K562 (cell line): ENCODE measurements at regions not wholly inside any gene's neighbourhood (a gene's known extent, or its start where the extent isn't known, plus 50 kb on each side); places are given as distances from the start of the nearest gene placed in this dataset.

ENCODE experiments used
- ATAC-seq: fragments of 200-7000 bp; cut with Tn5 transposase; 3 replicates; pipeline ENCODE4 v1.9.1; 2020; ENCODE audit warnings: moderate library complexity
- BruUV-seq: library from RNA; stranded (reverse); fragments of 400-500 nt; replicated peaks from 2 replicates; lab custom pipeline; 2021; lab: Mats Ljungman, UMichigan
- CTCF ChIA-PET: fragments of 300-600 bp; formaldehyde crosslinking; extraction: SDS; loops from one replicate; lab custom pipeline; 2021; ENCODE audit warnings: low intra/inter-chr PET ratio; lab: Yijun Ruan, JAX
- POLR2A ChIA-PET: fragments of 300-600, 350-650 bp; sonication (Branson Sonifier 250); formaldehyde crosslinking; extraction: SDS; loops from one replicate; lab custom pipeline; 2021; ENCODE audit warnings: antibody characterized with exemption, inconsistent platforms; lab: Yijun Ruan, JAX
- DNase-seq, 4 experiments: peaks; one replicate each; pipeline versions ENCODE4 v3.0.0 to v3.0.0-alpha.2; 2011 to 2018; ENCODE audit warnings: low spot score in 3 of 4, mixed read lengths in 3 of 4; ENCODE audit errors: extremely low read depth in 1 of 4
- FAIRE-seq: peaks from 2 replicates; lab custom pipeline; 2011; peaks lifted over from hg19 to GRCh38; lab: Jason Lieb, UNC
- H2AFZ ChIP-seq: 2 replicates; pipeline ENCODE4 v1.6.0; 2011; ENCODE audit warnings: low read depth, low read length, control low read depth, inconsistent platforms
- H3K27ac ChIP-seq: fragments of 200-600 bp; 3 replicates; pipeline ENCODE4 v1.8.0; 2011; ENCODE audit warnings: low read depth, mild to moderate bottlenecking, control low read depth, inconsistent platforms, low read length, moderate library complexity, mixed read lengths; ENCODE audit errors: extremely low read depth
- H3K27me3 ChIP-seq, 2 experiments: fragments of 300-600 bp in 1 of 2; 2 replicates in 1 of 2; 3 replicates in 1 of 2; pipeline versions ENCODE4 v1.6.0 to v1.8.0; 2011; ENCODE audit warnings: inconsistent platforms in 2 of 2, low read length in 2 of 2, mild to moderate bottlenecking in 1 of 2, mixed read lengths in 1 of 2, moderate library complexity in 1 of 2; ENCODE audit not compliant: control insufficient read depth in 2 of 2, insufficient read depth in 2 of 2
- H3K36me3 ChIP-seq: fragments of 300-600 bp; 3 replicates; pipeline ENCODE4 v1.8.0; 2011; ENCODE audit warnings: mild to moderate bottlenecking, low read length, inconsistent platforms; ENCODE audit not compliant: control insufficient read depth, insufficient read depth
- H3K4me1 ChIP-seq, 2 experiments: fragments of 200-600 bp in 1 of 2; replicated peaks in 1 of 2; 2 replicates in 1 of 2; 3 replicates in 1 of 2; pipeline versions ENCODE4 v1.5.1 to v1.8.0; 2011; ENCODE audit warnings: inconsistent platforms in 2 of 2, low read length in 2 of 2, mild to moderate bottlenecking in 1 of 2, mixed read lengths in 1 of 2, moderate library complexity in 1 of 2; ENCODE audit not compliant: control insufficient read depth in 2 of 2, insufficient read depth in 2 of 2
- H3K4me2 ChIP-seq: 2 replicates; pipeline ENCODE4 v1.6.1; 2011; ENCODE audit warnings: low read length, control low read depth, inconsistent platforms, mixed read lengths; ENCODE audit not compliant: insufficient read depth
- H3K4me3 ChIP-seq: fragments of 200-600 bp; sonication (generic), shearing (Covaris generic); 2 replicates; pipeline ENCODE4 v1.5.1; 2016; ENCODE audit warnings: control low read depth, inconsistent platforms
- H3K79me2 ChIP-seq: fragments of 200-600 bp; 3 replicates; pipeline ENCODE4 v1.8.0; 2011; ENCODE audit warnings: low read length, inconsistent platforms; ENCODE audit not compliant: control insufficient read depth, insufficient read depth
- H3K9ac ChIP-seq, 2 experiments: 2 replicates each; pipeline versions ENCODE4 v1.6.0 to v1.6.1; 2011; ENCODE audit warnings: low read depth in 2 of 2, low read length in 2 of 2, control low read depth in 1 of 2, inconsistent platforms in 1 of 2, mild to moderate bottlenecking in 1 of 2, mixed read lengths in 1 of 2; ENCODE audit not compliant: insufficient read depth in 1 of 2
- H3K9me1 ChIP-seq: one replicate; pipeline ENCODE4 v1.6.0; 2011; ENCODE audit warnings: inconsistent platforms, mild to moderate bottlenecking, low read length, moderate library complexity; ENCODE audit not compliant: control insufficient read depth, insufficient read depth
- H3K9me3 ChIP-seq: replicated peaks from 2 replicates; pipeline ENCODE4 v1.5.1; 2011; ENCODE audit warnings: low read depth, low read length, inconsistent platforms; ENCODE audit not compliant: control insufficient read depth, insufficient read depth
- H4K20me1 ChIP-seq: replicated peaks from 2 replicates; pipeline ENCODE4 v1.6.1; 2011; ENCODE audit warnings: low read length, inconsistent platforms, mixed read lengths; ENCODE audit not compliant: control insufficient read depth, insufficient read depth
- CCNT2 ChIP-seq: IDR thresholded peaks from 2 replicates; pipeline ENCODE4 v1.6.1; 2011; ENCODE audit warnings: borderline replicate concordance, low read depth, mild to moderate bottlenecking, moderate library complexity, mixed read lengths, low read length; ENCODE audit not compliant: insufficient read length; ENCODE audit errors: extremely low read depth
- DACH1 ChIP-seq: fragments of 450-650 bp; IDR thresholded peaks from 2 replicates; pipeline ENCODE4 v1.6.1; 2018; ENCODE audit not compliant: partially characterized antibody
- NCOA4 ChIP-seq: fragments of 450-650 bp; IDR thresholded peaks from 2 replicates; pipeline ENCODE4 v1.6.1; 2018; ENCODE audit warnings: mild to moderate bottlenecking; ENCODE audit not compliant: partially characterized antibody
- RBM14 ChIP-seq: fragments of 200-400 bp; formaldehyde crosslinking; IDR thresholded peaks from 2 replicates; pipeline ENCODE4 v1.6.1; 2018; ENCODE audit warnings: low read depth, mild to moderate bottlenecking, low read length, moderate library complexity, borderline replicate concordance; ENCODE audit not compliant: insufficient read depth
- STAG1 ChIP-seq: sonication (generic); formaldehyde crosslinking; IDR thresholded peaks from 2 replicates; pipeline ENCODE4 v1.5.0; 2020; ENCODE audit warnings: missing genetic modification reagents, borderline replicate concordance
- ZNF217 ChIP-seq: sonication (generic); formaldehyde crosslinking; IDR thresholded peaks from 2 replicates; pipeline ENCODE4 v1.8.0; 2022; ENCODE audit warnings: mild to moderate bottlenecking, missing genetic modification reagents
- WGBS: fragments of 100-300 bp; shearing (Covaris generic); methylation state at CpG from one replicate; pipeline ENCODE4 v1.1.6; 2016; ENCODE audit warnings: low coverage, mixed read lengths; ENCODE audit not compliant: insufficient coverage; ENCODE audit errors: missing lambda C conversion rate; 5-methylcytosine and 5-hydroxymethylcytosine counted together
- in situ Hi-C: fragments of 300-500 bp; cut with MboI; formaldehyde crosslinking; loops from 4 replicates; pipeline ENCODE4 v1.15.0; 2018; ENCODE audit warnings: inconsistent platforms, mixed read lengths
- intact Hi-C: fragments of 100-400 bp; cut with micrococcal nuclease; formaldehyde crosslinking; loops from 2 replicates; pipeline ENCODE4 v1.14.2; 2022
- TF ChIP-seq, protein P1 (sequence below), 2 experiments: IDR thresholded peaks; 2 replicates each; pipeline ENCODE4 v1.6.1; 2012; ENCODE audit warnings: improper control_type of control experiment in 2 of 2, low read depth in 2 of 2, low read length in 2 of 2, borderline replicate concordance in 1 of 2
- TF ChIP-seq, protein P2 (sequence below): fragments of 450-650 bp; IDR thresholded peaks from 2 replicates; pipeline ENCODE4 v1.6.1; 2016; ENCODE audit warnings: mild to moderate bottlenecking, moderate library complexity
- TF ChIP-seq, protein P3 (sequence below): sonication (generic); formaldehyde crosslinking; IDR thresholded peaks from 2 replicates; pipeline ENCODE4 v1.9.0; 2022; ENCODE audit warnings: mild to moderate bottlenecking, missing genetic modification reagents

DNA sequence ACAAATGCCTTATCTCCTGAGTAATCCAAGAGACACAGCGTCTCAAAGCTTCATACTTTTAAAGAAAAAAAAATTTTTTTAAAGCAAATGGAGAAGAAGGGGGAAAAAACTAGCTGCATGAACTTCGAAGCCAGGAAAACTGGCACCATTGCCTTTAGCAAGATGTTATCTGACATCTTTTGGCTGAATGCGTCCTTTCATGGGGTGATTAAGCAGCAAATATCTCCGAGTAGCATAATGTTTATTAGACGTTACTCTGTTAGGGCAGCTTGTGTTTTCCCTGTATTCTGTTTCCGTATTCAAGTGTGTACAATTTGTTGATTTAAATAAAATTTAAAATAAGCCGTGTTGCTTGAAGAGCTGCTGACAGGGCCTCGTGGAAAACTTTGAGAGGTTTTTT is 76.5 kb upstream of the TSHZ2 start:
- Histone ChIP-seq H3K4me2 (no peak overlapping the region), H3K27ac (no peak overlapping the region), H3K36me3 (no peaks in the 10 kb centered on the region), H3K4me1 (no peaks in the 10 kb centered on the region), H3K79me2 (no peaks in the 10 kb centered on the region), H3K9ac (no peak overlapping the region), H3K4me3 (no peak overlapping the region), H3K9me3 (no peaks in the 10 kb centered on the region), H2AFZ (no peak overlapping the region), H3K9me1 (no peaks in the 10 kb centered on the region), H3K27me3 (no peaks in the 10 kb centered on the region), H4K20me1 (no peaks in the 10 kb centered on the region)
- ATAC-seq (no peak), DNase-seq (no peak), FAIRE-seq (no peak)
- BruUV-seq, result no TSS peak
- ChIA-PET CTCF (no interaction called here), POLR2A (no interaction called here)
- intact Hi-C loops (no loop called here), in situ Hi-C loops (no loop called here)
- WGBS, result under 1% methylated on average over 8 of the region's 8 CpGs
- no peak for TF ChIP-seq RBM14
- TF ChIP-seq, protein P1, sequence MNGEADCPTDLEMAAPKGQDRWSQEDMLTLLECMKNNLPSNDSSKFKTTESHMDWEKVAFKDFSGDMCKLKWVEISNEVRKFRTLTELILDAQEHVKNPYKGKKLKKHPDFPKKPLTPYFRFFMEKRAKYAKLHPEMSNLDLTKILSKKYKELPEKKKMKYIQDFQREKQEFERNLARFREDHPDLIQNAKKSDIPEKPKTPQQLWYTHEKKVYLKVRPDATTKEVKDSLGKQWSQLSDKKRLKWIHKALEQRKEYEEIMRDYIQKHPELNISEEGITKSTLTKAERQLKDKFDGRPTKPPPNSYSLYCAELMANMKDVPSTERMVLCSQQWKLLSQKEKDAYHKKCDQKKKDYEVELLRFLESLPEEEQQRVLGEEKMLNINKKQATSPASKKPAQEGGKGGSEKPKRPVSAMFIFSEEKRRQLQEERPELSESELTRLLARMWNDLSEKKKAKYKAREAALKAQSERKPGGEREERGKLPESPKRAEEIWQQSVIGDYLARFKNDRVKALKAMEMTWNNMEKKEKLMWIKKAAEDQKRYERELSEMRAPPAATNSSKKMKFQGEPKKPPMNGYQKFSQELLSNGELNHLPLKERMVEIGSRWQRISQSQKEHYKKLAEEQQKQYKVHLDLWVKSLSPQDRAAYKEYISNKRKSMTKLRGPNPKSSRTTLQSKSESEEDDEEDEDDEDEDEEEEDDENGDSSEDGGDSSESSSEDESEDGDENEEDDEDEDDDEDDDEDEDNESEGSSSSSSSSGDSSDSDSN (IDR thresholded peaks at IDR 0.05; ENCODE audit: borderline replicate concordance in 1 of 2, low read depth in 2 of 2, low read length in 2 of 2), result no peak
- no peak for TF ChIP-seq STAG1
- no peak for TF ChIP-seq CCNT2
- TF ChIP-seq NCOA4, result no peak
- no peak for TF ChIP-seq ZNF217 (CRISPR knock-in tag)
- TF ChIP-seq, protein P2, sequence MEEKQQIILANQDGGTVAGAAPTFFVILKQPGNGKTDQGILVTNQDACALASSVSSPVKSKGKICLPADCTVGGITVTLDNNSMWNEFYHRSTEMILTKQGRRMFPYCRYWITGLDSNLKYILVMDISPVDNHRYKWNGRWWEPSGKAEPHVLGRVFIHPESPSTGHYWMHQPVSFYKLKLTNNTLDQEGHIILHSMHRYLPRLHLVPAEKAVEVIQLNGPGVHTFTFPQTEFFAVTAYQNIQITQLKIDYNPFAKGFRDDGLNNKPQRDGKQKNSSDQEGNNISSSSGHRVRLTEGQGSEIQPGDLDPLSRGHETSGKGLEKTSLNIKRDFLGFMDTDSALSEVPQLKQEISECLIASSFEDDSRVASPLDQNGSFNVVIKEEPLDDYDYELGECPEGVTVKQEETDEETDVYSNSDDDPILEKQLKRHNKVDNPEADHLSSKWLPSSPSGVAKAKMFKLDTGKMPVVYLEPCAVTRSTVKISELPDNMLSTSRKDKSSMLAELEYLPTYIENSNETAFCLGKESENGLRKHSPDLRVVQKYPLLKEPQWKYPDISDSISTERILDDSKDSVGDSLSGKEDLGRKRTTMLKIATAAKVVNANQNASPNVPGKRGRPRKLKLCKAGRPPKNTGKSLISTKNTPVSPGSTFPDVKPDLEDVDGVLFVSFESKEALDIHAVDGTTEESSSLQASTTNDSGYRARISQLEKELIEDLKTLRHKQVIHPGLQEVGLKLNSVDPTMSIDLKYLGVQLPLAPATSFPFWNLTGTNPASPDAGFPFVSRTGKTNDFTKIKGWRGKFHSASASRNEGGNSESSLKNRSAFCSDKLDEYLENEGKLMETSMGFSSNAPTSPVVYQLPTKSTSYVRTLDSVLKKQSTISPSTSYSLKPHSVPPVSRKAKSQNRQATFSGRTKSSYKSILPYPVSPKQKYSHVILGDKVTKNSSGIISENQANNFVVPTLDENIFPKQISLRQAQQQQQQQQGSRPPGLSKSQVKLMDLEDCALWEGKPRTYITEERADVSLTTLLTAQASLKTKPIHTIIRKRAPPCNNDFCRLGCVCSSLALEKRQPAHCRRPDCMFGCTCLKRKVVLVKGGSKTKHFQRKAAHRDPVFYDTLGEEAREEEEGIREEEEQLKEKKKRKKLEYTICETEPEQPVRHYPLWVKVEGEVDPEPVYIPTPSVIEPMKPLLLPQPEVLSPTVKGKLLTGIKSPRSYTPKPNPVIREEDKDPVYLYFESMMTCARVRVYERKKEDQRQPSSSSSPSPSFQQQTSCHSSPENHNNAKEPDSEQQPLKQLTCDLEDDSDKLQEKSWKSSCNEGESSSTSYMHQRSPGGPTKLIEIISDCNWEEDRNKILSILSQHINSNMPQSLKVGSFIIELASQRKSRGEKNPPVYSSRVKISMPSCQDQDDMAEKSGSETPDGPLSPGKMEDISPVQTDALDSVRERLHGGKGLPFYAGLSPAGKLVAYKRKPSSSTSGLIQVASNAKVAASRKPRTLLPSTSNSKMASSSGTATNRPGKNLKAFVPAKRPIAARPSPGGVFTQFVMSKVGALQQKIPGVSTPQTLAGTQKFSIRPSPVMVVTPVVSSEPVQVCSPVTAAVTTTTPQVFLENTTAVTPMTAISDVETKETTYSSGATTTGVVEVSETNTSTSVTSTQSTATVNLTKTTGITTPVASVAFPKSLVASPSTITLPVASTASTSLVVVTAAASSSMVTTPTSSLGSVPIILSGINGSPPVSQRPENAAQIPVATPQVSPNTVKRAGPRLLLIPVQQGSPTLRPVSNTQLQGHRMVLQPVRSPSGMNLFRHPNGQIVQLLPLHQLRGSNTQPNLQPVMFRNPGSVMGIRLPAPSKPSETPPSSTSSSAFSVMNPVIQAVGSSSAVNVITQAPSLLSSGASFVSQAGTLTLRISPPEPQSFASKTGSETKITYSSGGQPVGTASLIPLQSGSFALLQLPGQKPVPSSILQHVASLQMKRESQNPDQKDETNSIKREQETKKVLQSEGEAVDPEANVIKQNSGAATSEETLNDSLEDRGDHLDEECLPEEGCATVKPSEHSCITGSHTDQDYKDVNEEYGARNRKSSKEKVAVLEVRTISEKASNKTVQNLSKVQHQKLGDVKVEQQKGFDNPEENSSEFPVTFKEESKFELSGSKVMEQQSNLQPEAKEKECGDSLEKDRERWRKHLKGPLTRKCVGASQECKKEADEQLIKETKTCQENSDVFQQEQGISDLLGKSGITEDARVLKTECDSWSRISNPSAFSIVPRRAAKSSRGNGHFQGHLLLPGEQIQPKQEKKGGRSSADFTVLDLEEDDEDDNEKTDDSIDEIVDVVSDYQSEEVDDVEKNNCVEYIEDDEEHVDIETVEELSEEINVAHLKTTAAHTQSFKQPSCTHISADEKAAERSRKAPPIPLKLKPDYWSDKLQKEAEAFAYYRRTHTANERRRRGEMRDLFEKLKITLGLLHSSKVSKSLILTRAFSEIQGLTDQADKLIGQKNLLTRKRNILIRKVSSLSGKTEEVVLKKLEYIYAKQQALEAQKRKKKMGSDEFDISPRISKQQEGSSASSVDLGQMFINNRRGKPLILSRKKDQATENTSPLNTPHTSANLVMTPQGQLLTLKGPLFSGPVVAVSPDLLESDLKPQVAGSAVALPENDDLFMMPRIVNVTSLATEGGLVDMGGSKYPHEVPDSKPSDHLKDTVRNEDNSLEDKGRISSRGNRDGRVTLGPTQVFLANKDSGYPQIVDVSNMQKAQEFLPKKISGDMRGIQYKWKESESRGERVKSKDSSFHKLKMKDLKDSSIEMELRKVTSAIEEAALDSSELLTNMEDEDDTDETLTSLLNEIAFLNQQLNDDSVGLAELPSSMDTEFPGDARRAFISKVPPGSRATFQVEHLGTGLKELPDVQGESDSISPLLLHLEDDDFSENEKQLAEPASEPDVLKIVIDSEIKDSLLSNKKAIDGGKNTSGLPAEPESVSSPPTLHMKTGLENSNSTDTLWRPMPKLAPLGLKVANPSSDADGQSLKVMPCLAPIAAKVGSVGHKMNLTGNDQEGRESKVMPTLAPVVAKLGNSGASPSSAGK, result no peak
- TF ChIP-seq, protein P3, sequence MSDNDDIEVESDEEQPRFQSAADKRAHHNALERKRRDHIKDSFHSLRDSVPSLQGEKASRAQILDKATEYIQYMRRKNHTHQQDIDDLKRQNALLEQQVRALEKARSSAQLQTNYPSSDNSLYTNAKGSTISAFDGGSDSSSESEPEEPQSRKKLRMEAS (CRISPR knock-in tag), result no peak
- TF ChIP-seq DACH1, result no peak
